Colonic mucosa (tissue), 4 donors: ENCODE measurements at regions not wholly inside any gene's neighbourhood (a gene's known extent, or its start where the extent isn't known, plus 50 kb on each side); places are given as distances from the start of the nearest gene placed in this dataset.
"Not testable (repeated sequence)": the region's sequence is repeated elsewhere in the genome, so short reads cannot be mapped to it uniquely, and the experiment has no call there.

Experiments used
- DNase-seq: peaks from one replicate; pipeline ENCODE4 v3.0.0-alpha.2; 2020
- H3K27ac ChIP-seq: fragments of 200-600 bp; one replicate; pipeline ENCODE4 v1.8.0; 2021
- H3K27me3 ChIP-seq: fragments of 200-600 bp; one replicate; pipeline ENCODE4 v1.8.0; 2021
- H3K36me3 ChIP-seq: fragments of 200-600 bp; one replicate; pipeline ENCODE4 v1.8.0; 2021
- H3K4me1 ChIP-seq: fragments of 200-600 bp; one replicate; pipeline ENCODE4 v1.8.0; 2021; ENCODE audit warnings: mild to moderate bottlenecking
- H3K4me3 ChIP-seq: fragments of 200-600 bp; one replicate; pipeline ENCODE4 v1.8.0; 2021
- H3K9ac ChIP-seq, 2 donors: one replicate each; pipeline ENCODE4 v1.7.0; 2013; ENCODE audit warnings: control low read depth in 2 of 2, low read depth in 2 of 2, low read length in 2 of 2
- H3K9me3 ChIP-seq: fragments of 200-600 bp; one replicate; pipeline ENCODE4 v1.8.0; 2021
- intact Hi-C: fragments of 100-400 bp; cut with DNase I; formaldehyde crosslinking; loops from one replicate; pipeline ENCODE4 v1.14.1; 2022
- TF ChIP-seq, protein P1 (sequence below): fragments of 200-600 bp; IDR thresholded peaks from one replicate; pipeline ENCODE4 v1.8.0; 2022; ENCODE audit warnings: antibody characterized with exemption, mild to moderate bottlenecking
- donor health status: healthy.
- donor health status: DM: no; HTN: no; CAD: no.
- donor health status: DM: no; HTN: no; CAD: no.

DNA sequence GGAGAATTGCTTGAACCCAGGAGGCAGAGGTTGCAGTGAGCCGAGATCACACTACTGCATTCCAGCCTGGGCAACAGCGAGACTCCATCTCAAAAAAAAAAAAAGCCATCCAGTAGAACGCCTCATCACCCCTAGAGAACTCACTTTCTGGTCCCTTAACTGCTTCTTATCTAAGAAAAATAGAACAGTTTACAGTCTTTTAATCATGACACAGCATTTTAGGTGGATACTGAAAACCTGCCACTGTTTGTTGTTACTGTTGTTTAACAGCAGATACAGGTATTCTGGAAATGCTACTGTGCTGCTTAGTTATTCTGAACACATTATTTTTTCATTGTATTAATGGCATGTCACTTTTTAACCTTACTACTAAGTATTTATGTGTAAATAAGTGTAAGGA, 624.3 kb upstream of the GHITM start:
- H3K4me3 ChIP-seq: no peak overlapping the region
- no peaks in the 10 kb centered on the region for H3K4me1 ChIP-seq
- intact Hi-C loops: no loop called here
- no peaks in the 10 kb centered on the region for H3K9me3 ChIP-seq
- H3K27me3 ChIP-seq: no peaks in the 10 kb centered on the region
- DNase-seq: no peak
- TF ChIP-seq, protein P1, sequence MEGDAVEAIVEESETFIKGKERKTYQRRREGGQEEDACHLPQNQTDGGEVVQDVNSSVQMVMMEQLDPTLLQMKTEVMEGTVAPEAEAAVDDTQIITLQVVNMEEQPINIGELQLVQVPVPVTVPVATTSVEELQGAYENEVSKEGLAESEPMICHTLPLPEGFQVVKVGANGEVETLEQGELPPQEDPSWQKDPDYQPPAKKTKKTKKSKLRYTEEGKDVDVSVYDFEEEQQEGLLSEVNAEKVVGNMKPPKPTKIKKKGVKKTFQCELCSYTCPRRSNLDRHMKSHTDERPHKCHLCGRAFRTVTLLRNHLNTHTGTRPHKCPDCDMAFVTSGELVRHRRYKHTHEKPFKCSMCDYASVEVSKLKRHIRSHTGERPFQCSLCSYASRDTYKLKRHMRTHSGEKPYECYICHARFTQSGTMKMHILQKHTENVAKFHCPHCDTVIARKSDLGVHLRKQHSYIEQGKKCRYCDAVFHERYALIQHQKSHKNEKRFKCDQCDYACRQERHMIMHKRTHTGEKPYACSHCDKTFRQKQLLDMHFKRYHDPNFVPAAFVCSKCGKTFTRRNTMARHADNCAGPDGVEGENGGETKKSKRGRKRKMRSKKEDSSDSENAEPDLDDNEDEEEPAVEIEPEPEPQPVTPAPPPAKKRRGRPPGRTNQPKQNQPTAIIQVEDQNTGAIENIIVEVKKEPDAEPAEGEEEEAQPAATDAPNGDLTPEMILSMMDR: no peak
- no peak overlapping the region for H3K27ac ChIP-seq
- H3K36me3 ChIP-seq: no peaks in the 10 kb centered on the region
- no peak overlapping the region for H3K9ac ChIP-seq

DNA sequence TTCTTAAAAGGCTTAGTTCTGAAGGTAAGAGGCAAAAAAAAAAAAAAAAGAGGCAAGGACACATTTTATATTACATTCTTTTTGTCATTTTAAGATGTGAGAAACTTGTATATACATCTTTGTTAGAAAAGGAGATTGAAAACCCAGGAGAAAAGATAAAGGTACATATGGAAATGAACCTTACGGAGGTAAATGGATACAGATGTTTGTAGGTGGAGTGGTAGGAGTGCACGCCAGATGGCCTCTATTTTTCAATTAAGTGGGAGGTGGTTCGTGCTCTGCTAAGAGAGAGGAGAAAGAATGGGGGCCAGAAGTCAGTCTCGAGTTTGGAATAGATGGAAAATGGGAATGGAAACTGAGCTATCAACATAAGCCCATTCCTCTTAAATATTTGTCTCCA, 622.5 kb upstream of the GHITM start:
- no peak overlapping the region for H3K4me3 ChIP-seq
- H3K4me1 ChIP-seq: no peaks in the 10 kb centered on the region
- H3K27me3 ChIP-seq: no peaks in the 10 kb centered on the region
- TF ChIP-seq, protein P1: no peak
- no peaks in the 10 kb centered on the region for H3K9me3 ChIP-seq
- no peak overlapping the region for H3K9ac ChIP-seq
- intact Hi-C loops: no loop called here
- no peak for DNase-seq
- H3K27ac ChIP-seq: no peak overlapping the region
- no peaks in the 10 kb centered on the region for H3K36me3 ChIP-seq

DNA sequence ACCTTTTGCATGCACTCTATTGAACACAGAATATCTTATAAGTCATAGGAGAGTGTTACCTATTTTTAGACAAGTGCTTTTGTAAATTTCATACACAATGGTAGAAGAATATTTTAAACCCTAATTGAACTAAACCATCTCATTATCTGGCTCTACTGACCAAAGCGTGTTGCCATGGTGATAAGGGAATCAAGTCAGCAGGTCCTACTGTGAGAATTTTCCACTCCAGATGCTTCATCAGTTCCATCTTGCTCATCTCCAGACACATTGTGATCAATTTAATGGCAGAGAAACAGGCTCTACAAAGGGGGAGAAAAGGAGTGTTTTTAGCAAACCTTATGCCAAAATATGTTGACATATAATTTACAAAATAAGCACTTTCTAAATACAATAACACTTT, 621.9 kb upstream of the GHITM start:
- no peaks in the 10 kb centered on the region for H3K9me3 ChIP-seq
- H3K27me3 ChIP-seq: no peaks in the 10 kb centered on the region
- no peak overlapping the region for H3K4me3 ChIP-seq
- H3K9ac ChIP-seq: no peak overlapping the region
- intact Hi-C loops: no loop called here
- no peak for DNase-seq
- no peaks in the 10 kb centered on the region for H3K4me1 ChIP-seq
- TF ChIP-seq, protein P1: no peak
- H3K36me3 ChIP-seq: no peaks in the 10 kb centered on the region
- H3K27ac ChIP-seq: no peak overlapping the region

DNA sequence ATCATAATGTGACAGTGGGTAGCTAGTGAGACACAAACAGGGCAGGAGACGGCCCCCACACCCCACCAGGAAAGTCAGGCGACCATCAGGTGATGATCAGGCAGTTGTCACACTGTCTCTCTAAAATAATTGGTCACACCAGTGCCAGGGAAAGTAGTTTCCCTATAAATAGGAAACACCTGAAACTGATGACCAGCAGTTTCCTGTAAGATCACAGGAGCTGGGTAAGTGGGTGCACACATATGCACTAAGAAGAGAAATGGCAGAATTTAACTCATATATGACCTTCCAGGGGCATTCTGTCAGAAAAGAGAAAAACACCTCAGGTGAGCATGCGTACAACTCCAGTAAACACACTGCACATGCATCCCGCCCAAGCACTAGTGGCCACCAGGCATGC, 620.5 kb upstream of the GHITM start:
- TF ChIP-seq, protein P1: no peak
- Histone ChIP-seq H3K9me3 (no peaks in the 10 kb centered on the region), H3K27me3 (no peaks in the 10 kb centered on the region), H3K27ac (no peak overlapping the region), H3K4me1 (no peaks in the 10 kb centered on the region), H3K9ac (no peak overlapping the region), H3K4me3 (no peak overlapping the region), H3K36me3 (no peaks in the 10 kb centered on the region)
- intact Hi-C loops: no loop called here
- DNase-seq: no peak

DNA sequence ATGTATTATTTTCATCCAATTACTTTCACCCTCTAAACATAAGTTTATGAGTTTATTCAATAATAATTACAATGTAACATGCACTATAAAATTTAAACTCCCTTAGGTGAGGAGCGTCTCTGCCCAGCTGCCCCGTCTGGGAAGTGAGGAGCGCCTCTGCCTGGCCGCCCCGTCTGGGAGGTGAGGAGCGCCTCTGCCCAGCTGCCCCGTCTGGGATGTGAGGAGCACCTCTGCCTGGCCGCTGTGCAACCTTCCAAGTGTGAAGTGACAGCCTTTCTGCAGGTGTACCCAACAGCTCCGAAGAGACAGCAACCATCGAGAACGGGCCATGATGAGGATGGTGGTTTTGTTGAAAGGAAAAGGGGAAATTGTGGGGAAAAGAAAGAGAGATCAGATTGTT, 618.9 kb upstream of the GHITM start:
- H3K9me3 ChIP-seq, H3K36me3 ChIP-seq, H3K4me3 ChIP-seq, H3K27me3 ChIP-seq, H3K4me1 ChIP-seq, intact Hi-C loops, H3K27ac ChIP-seq, H3K9ac ChIP-seq, DNase-seq: not testable (repeated sequence)

DNA sequence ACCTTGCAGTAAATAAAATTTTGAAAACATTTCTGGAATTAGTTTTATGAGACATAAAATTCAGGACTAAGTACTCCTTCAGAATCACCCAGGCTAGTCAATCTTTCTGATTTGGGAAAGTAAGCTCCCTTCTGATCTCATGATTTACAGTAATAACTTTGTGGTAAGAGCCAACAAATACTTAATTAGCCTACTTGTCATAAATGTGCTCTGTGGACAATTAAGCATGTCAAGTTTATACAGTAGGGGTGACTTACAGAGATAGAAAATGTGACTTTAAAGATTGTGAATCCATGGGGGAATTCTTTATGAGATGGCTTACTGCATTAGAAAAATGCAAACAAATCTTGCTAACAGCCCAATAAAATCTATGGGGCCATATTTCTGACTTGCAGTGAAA, 616.9 kb upstream of the GHITM start:
- Histone ChIP-seq H3K4me1 (no peaks in the 10 kb centered on the region), H3K27ac (no peak overlapping the region), H3K36me3 (no peaks in the 10 kb centered on the region), H3K4me3 (no peak overlapping the region), H3K9me3 (no peaks in the 10 kb centered on the region), H3K9ac (no peak overlapping the region), H3K27me3 (no peaks in the 10 kb centered on the region)
- intact Hi-C loops: no loop called here
- DNase-seq: no peak
- TF ChIP-seq, protein P1: no peak
